PFSK-1 (cell line): ENCODE measurements at regions not wholly inside any gene's neighbourhood (a gene's known extent, or its start where the extent isn't known, plus 50 kb on each side); places are given as distances from the start of the nearest gene placed in this dataset.

Source experiments
- FOXP2 ChIP-seq: optimal IDR thresholded peaks from 2 replicates; pipeline ENCODE3; 2011; ENCODE audit warnings: borderline replicate concordance, control low read depth, inconsistent platforms; ENCODE audit not compliant: insufficient read depth; ENCODE audit errors: extremely low read length, extremely low read depth
- POLR2AphosphoS5 ChIP-seq: IDR thresholded peaks from 2 replicates; pipeline ENCODE4 v1.6.1; 2012; ENCODE audit warnings: low read depth, mild to moderate bottlenecking, control low read depth, low read length, moderate library complexity
- SIN3A ChIP-seq: IDR thresholded peaks from 2 replicates; pipeline ENCODE4 v1.6.1; 2012; ENCODE audit warnings: mild to moderate bottlenecking, low read length, moderate library complexity, borderline replicate concordance; ENCODE audit not compliant: insufficient read depth
- TAF1 ChIP-seq: IDR thresholded peaks from 2 replicates; pipeline ENCODE4 v1.6.1; 2012; ENCODE audit warnings: low read length, control low read depth, borderline replicate concordance; ENCODE audit not compliant: insufficient read depth
- TF ChIP-seq, protein P1 (sequence below), 2 experiments: IDR thresholded peaks; 2 replicates each; pipeline versions ENCODE4 v1.6.1 to v1.8.0; 2011 to 2012; ENCODE audit warnings: low read depth in 2 of 2, low read length in 2 of 2, control low read depth in 1 of 2, inconsistent platforms in 1 of 2, mild to moderate bottlenecking in 1 of 2, moderate library complexity in 1 of 2; ENCODE audit not compliant: insufficient read depth in 1 of 2

DNA sequence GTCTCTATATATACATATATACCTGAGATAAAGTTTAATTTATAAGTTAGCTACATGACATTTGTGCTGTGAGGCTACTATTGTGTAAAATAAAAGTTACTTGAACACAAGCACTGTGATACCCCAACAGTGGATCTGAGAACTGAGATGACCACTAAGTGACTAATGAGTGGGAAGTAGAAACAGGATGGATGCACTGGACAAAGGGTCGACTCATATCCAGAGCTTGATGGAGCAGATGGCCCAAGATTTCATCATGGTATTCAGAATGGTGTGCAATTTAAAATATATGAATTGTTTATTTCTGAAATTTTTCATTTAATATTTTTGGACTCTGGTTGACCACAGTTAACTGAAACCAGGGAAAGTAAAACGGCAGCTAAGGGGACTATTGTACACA is 908.6 kb upstream of the MDGA2 start:
- TF ChIP-seq, protein P1, sequence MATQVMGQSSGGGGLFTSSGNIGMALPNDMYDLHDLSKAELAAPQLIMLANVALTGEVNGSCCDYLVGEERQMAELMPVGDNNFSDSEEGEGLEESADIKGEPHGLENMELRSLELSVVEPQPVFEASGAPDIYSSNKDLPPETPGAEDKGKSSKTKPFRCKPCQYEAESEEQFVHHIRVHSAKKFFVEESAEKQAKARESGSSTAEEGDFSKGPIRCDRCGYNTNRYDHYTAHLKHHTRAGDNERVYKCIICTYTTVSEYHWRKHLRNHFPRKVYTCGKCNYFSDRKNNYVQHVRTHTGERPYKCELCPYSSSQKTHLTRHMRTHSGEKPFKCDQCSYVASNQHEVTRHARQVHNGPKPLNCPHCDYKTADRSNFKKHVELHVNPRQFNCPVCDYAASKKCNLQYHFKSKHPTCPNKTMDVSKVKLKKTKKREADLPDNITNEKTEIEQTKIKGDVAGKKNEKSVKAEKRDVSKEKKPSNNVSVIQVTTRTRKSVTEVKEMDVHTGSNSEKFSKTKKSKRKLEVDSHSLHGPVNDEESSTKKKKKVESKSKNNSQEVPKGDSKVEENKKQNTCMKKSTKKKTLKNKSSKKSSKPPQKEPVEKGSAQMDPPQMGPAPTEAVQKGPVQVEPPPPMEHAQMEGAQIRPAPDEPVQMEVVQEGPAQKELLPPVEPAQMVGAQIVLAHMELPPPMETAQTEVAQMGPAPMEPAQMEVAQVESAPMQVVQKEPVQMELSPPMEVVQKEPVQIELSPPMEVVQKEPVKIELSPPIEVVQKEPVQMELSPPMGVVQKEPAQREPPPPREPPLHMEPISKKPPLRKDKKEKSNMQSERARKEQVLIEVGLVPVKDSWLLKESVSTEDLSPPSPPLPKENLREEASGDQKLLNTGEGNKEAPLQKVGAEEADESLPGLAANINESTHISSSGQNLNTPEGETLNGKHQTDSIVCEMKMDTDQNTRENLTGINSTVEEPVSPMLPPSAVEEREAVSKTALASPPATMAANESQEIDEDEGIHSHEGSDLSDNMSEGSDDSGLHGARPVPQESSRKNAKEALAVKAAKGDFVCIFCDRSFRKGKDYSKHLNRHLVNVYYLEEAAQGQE (IDR thresholded peaks at IDR 0.05; ENCODE audit: insufficient read depth in 1 of 2, low read depth in 2 of 2, low read length in 2 of 2) = no peak
- TF ChIP-seq SIN3A (no peak), POLR2AphosphoS5 (no peak), TAF1 (no peak), FOXP2 (no peak)
